OCI-LY7 (cell line): ENCODE measurements at regions not wholly inside any gene's neighbourhood (a gene's known extent, or its start where the extent isn't known, plus 50 kb on each side); places are given as distances from the start of the nearest gene placed in this dataset.
"Not testable (repeated sequence)": the region's sequence is repeated elsewhere in the genome, so short reads cannot be mapped to it uniquely, and the experiment has no call there.

Source experiments
- BruUV-seq: library from RNA; stranded (reverse); fragments of 400-500 nt; replicated peaks from 2 replicates; lab custom pipeline; 2021; lab: Mats Ljungman, UMichigan
- CTCF ChIA-PET: fragments of 300-600 bp; sonication (Branson Sonifier 250); formaldehyde crosslinking; loops from one replicate; lab custom pipeline; 2022; ENCODE audit warnings: antibody characterized with exemption; ENCODE audit not compliant: unreplicated experiment; lab: Charles Lee
- POLR2A ChIA-PET: fragments of 300-600 bp; sonication (Branson Sonifier 250); formaldehyde crosslinking; loops from one replicate; lab custom pipeline; 2022; ENCODE audit warnings: antibody characterized with exemption; lab: Charles Lee
- DNase-seq: peaks from one replicate; pipeline ENCODE4 v3.0.0-alpha.2; 2015; ENCODE audit warnings: low spot score
- H2AFZ ChIP-seq: fragments of 200-600 bp; sonication (generic), shearing (Covaris generic); 2 replicates; pipeline ENCODE4 v1.6.1; 2014; ENCODE audit warnings: mild to moderate bottlenecking, antibody characterized with exemption, low read length, moderate library complexity
- H3K27ac ChIP-seq: fragments of 200-600 bp; sonication (generic); 2 replicates; pipeline ENCODE4 v1.5.1; 2014; ENCODE audit warnings: mixed run types, low read depth, mild to moderate bottlenecking, moderate library complexity, low read length, inconsistent platforms; ENCODE audit not compliant: poor library complexity, severe bottlenecking
- H3K36me3 ChIP-seq: fragments of 200-600 bp; sonication (generic); 2 replicates; pipeline ENCODE4 v1.6.1; 2014; ENCODE audit warnings: mild to moderate bottlenecking, antibody characterized with exemption, low read length, moderate library complexity, mixed read lengths; ENCODE audit not compliant: insufficient read depth
- H3K4me1 ChIP-seq: fragments of 200-600 bp; sonication (generic); 2 replicates; pipeline ENCODE4 v1.5.1; 2014; ENCODE audit warnings: mild to moderate bottlenecking, low read length; ENCODE audit not compliant: insufficient read depth, poor library complexity, severe bottlenecking
- H3K4me2 ChIP-seq: fragments of 200-600 bp; sonication (generic); 2 replicates; pipeline ENCODE4 v1.6.1; 2014; ENCODE audit warnings: mild to moderate bottlenecking, low read length
- H3K4me3 ChIP-seq: fragments of 200-600 bp; sonication (generic); 2 replicates; pipeline ENCODE4 v1.5.1; 2014; ENCODE audit warnings: mild to moderate bottlenecking, low read depth, low read length; ENCODE audit not compliant: poor library complexity, severe bottlenecking
- H3K79me2 ChIP-seq: fragments of 200-600 bp; sonication (generic); 2 replicates; pipeline ENCODE4 v1.6.1; 2016; ENCODE audit warnings: low read depth, mild to moderate bottlenecking, low read length, moderate library complexity, mixed read lengths; ENCODE audit not compliant: insufficient read depth
- H3K9me2 ChIP-seq: fragments of 200-600 bp; sonication (generic); 2 replicates; pipeline ENCODE4 v1.6.1; 2016; ENCODE audit warnings: mild to moderate bottlenecking, low read length, mixed read lengths; ENCODE audit not compliant: insufficient read depth
- H3K9me3 ChIP-seq: fragments of 200-600 bp; sonication (generic); 2 replicates; pipeline ENCODE4 v1.6.1; 2014; ENCODE audit warnings: mild to moderate bottlenecking, mixed run types, low read length, mixed read lengths
- H4K20me1 ChIP-seq: fragments of 200-600 bp; sonication (generic); 2 replicates; pipeline ENCODE4 v1.6.1; 2014; ENCODE audit warnings: mild to moderate bottlenecking, antibody characterized with exemption, low read length, moderate library complexity, mixed read lengths; ENCODE audit not compliant: insufficient read depth
- EZH2phosphoT487 ChIP-seq: fragments of 200-600 bp; sonication (generic); IDR thresholded peaks from 2 replicates; pipeline ENCODE4 v1.6.1; 2018; ENCODE audit warnings: low read depth, borderline replicate concordance, mild to moderate bottlenecking, mixed run types, antibody characterized with exemption, low read length, moderate library complexity, mixed read lengths
- intact Hi-C: fragments of 100-400 bp; cut with micrococcal nuclease; formaldehyde crosslinking; loops from one replicate; pipeline ENCODE4 v1.10.0; 2022; ENCODE audit not compliant: unreplicated experiment
- TF ChIP-seq, protein P1 (sequence below): fragments of 200-600 bp; sonication (generic); conservative IDR thresholded peaks from 2 replicates; pipeline ENCODE4 v1.5.1; 2014; ENCODE audit warnings: mild to moderate bottlenecking, antibody characterized with exemption, low read length, moderate library complexity, mixed read lengths

DNA sequence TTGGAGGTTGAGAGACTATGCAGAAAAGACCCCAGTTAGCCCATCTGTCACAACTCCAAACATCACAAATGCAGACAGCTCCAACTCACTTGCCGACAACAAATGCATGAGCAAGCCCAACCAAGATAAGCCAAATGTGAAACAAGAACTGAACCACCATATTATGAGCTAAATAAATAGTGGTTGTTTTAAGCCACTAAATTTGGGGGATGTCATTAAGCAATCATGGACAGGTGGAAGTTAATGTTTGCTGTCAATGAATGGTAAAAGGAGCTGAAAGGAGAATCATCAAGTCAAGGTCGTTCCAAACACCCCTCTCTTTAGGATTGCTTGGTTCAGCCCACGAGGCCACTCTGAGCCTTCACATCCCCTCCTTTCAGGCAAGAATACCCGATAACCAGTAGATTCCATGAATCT lies 71.2 kb upstream of the PLCB4 start:
- no peak overlapping the region for H3K4me2 ChIP-seq
- POLR2A ChIA-PET = no interaction called here
- no TSS peak for BruUV-seq
- H3K36me3 ChIP-seq = no peaks in the 10 kb centered on the region
- 0 out of 2 replicates have a peak overlapping the region, but pooled peaks have one; percentile 13 for H2AFZ ChIP-seq
- no peaks in the 10 kb centered on the region for H3K4me1 ChIP-seq
- no peaks in the 10 kb centered on the region for H3K9me2 ChIP-seq
- H4K20me1 ChIP-seq = no peaks in the 10 kb centered on the region
- no peak overlapping the region for H3K4me3 ChIP-seq
- H3K79me2 ChIP-seq = no peaks in the 10 kb centered on the region
- 0 out of 2 replicates have a peak, but pooled peaks cover 7% of the 10 kb centered on the region for H3K9me3 ChIP-seq
- no peak for DNase-seq
- intact Hi-C loops = no loop called here
- no peak overlapping the region for H3K27ac ChIP-seq
- TF ChIP-seq, protein P1, sequence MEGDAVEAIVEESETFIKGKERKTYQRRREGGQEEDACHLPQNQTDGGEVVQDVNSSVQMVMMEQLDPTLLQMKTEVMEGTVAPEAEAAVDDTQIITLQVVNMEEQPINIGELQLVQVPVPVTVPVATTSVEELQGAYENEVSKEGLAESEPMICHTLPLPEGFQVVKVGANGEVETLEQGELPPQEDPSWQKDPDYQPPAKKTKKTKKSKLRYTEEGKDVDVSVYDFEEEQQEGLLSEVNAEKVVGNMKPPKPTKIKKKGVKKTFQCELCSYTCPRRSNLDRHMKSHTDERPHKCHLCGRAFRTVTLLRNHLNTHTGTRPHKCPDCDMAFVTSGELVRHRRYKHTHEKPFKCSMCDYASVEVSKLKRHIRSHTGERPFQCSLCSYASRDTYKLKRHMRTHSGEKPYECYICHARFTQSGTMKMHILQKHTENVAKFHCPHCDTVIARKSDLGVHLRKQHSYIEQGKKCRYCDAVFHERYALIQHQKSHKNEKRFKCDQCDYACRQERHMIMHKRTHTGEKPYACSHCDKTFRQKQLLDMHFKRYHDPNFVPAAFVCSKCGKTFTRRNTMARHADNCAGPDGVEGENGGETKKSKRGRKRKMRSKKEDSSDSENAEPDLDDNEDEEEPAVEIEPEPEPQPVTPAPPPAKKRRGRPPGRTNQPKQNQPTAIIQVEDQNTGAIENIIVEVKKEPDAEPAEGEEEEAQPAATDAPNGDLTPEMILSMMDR = no peak
- no peak for TF ChIP-seq EZH2phosphoT487
- CTCF ChIA-PET = no interaction called here

DNA sequence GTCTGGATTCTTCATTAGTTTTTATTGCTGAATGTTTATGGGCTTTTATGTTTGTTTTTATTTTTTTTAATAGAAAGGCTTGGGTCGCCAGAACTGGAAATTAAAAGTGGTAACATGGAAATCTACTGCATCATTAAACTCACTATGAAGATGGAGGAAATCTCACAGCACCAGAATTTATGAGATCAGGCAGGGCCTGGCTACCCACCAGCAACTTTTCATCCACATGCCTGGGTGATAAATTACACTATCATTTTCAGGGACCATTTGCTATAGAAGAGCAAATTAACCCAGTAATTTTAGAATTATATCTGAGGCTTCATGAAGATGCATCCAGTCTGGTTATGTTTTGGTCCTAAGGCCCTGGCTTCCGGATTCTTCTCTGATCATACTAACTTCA lies 57.8 kb upstream of the PLCB4 start:
- Histone ChIP-seq H3K36me3 (no peaks in the 10 kb centered on the region), H2AFZ (no peak overlapping the region), H4K20me1 (no peaks in the 10 kb centered on the region), H3K9me2 (no peaks in the 10 kb centered on the region), H3K79me2 (no peaks in the 10 kb centered on the region), H3K9me3 (no peaks in the 10 kb centered on the region), H3K4me3 (no peak overlapping the region), H3K27ac (no peak overlapping the region), H3K4me1 (no peaks in the 10 kb centered on the region), H3K4me2 (no peak overlapping the region)
- intact Hi-C loops = no loop called here
- POLR2A ChIA-PET = interaction anchor here (1.1 kb wide), 1 partner anchor 15 kb away, joined by 3 read pairs; no protein-coding TSS in a partner anchor
- TF ChIP-seq, protein P1 = no peak
- TF ChIP-seq EZH2phosphoT487 = no peak
- DNase-seq = no peak
- CTCF ChIA-PET = no interaction called here
- no TSS peak for BruUV-seq

DNA sequence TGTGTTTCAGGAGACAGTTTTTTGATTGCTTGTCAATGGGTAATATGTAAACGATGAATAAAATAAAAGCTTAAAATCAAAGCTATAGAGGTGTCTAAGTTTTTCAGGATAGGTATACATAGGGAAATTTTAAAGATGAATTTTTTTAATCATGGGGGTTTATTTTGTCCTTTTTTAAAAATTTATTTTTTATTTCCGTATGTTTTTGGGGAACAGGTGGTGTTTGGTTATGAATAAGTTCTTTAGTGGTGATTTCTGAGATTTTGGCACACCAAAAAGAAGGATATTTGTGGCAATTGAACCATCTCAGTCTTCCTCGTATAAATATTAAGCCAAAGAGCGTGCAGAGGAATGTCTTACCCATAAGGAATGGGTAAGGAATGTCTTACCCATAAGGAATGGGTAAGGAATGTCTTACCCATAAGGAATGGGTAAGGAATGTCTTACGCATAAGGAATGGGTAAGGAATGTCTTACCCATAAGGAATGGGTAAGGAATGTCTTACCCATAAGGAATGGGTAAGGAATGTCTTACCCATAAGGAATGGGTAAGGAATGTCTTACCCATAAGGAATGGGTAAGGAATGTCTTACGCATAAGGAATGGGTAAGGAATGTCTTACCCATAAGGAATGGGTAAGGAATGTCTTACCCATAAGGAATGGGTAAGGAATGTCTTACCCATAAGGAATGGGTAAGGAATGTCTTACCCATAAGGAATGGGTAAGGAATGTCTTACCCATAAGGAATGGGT lies 53.5 kb upstream of the PLCB4 start:
- H3K9me2 ChIP-seq, intact Hi-C loops, BruUV-seq: not testable (repeated sequence)

More for the DNA sequence above, 53.5 kb upstream of the PLCB4 start:
- H4K20me1 ChIP-seq, H3K36me3 ChIP-seq, H3K9me3 ChIP-seq, DNase-seq, H2AFZ ChIP-seq, H3K27ac ChIP-seq, H3K4me1 ChIP-seq, H3K4me3 ChIP-seq, CTCF ChIA-PET, H3K79me2 ChIP-seq, H3K4me2 ChIP-seq: not testable (repeated sequence)
- POLR2A ChIA-PET = interaction anchor here (0.7 kb wide), 1 partner anchor 228 kb away, joined by 3 read pairs; no protein-coding TSS in a partner anchor
